H1 (cell line): ENCODE measurements at regions not wholly inside any gene's neighbourhood (a gene's known extent, or its start where the extent isn't known, plus 50 kb on each side); places are given as distances from the start of the nearest gene placed in this dataset.

Experiments used
- CTCF ChIA-PET: fragments of 300-600 bp; sonication (Branson Sonifier 250); formaldehyde crosslinking; loops from one replicate; lab custom pipeline; 2021; ENCODE audit not compliant: partially characterized antibody; lab: Charles Lee
- POLR2A ChIA-PET: fragments of 300-600 bp; sonication (Branson Sonifier 250); formaldehyde crosslinking; loops from one replicate; lab custom pipeline; 2021; ENCODE audit warnings: inconsistent platforms; ENCODE audit not compliant: partially characterized antibody; lab: Charles Lee
- DNase-seq, 2 experiments: peaks; one replicate each; pipeline versions ENCODE4 v3.0.0 to v3.0.0-alpha.2; 2010 to 2022; ENCODE audit warnings: low spot score in 2 of 2, low read depth in 1 of 2, mixed read lengths in 1 of 2
- FAIRE-seq: peaks from 2 replicates; lab custom pipeline; 2011; peaks lifted over from hg19 to GRCh38; lab: Jason Lieb, UNC
- H2AFZ ChIP-seq: 2 replicates; pipeline ENCODE4 v1.8.1; 2012; ENCODE audit warnings: low read length, inconsistent platforms
- H2AK5ac ChIP-seq: 2 replicates; pipeline ENCODE4 v1.6.1; 2013; ENCODE audit warnings: low read depth, low read length
- H2BK120ac ChIP-seq: replicated peaks from 2 replicates; pipeline ENCODE3; 2013; ENCODE audit warnings: low read depth, low read length, inconsistent platforms
- H2BK12ac ChIP-seq: 2 replicates; pipeline ENCODE4 v1.6.1; 2013; ENCODE audit warnings: low read depth, low read length
- H2BK15ac ChIP-seq: 2 replicates; pipeline ENCODE4 v1.6.1; 2013; ENCODE audit warnings: low read length
- H2BK20ac ChIP-seq: 2 replicates; pipeline ENCODE4 v1.6.1; 2013; ENCODE audit warnings: low read length
- H2BK5ac ChIP-seq: 2 replicates; pipeline ENCODE4 v1.6.1; 2013; ENCODE audit warnings: low read depth, low read length
- H3K14ac ChIP-seq: 2 replicates; pipeline ENCODE4 v1.6.1; 2013; ENCODE audit warnings: inconsistent platforms; ENCODE audit not compliant: insufficient read length
- H3K18ac ChIP-seq: 2 replicates; pipeline ENCODE4 v1.6.1; 2013; ENCODE audit warnings: low read length; ENCODE audit errors: extremely low read depth
- H3K23ac ChIP-seq: 2 replicates; pipeline ENCODE4 v1.6.1; 2013; ENCODE audit warnings: inconsistent platforms; ENCODE audit not compliant: insufficient read length
- H3K23me2 ChIP-seq: 2 replicates; pipeline ENCODE4 v1.6.1; 2013; ENCODE audit warnings: low read depth, low read length
- H3K27ac ChIP-seq: 2 replicates; pipeline ENCODE4 v1.6.1; 2011; ENCODE audit warnings: low read depth, low read length, inconsistent platforms
- H3K27me3 ChIP-seq, 4 experiments: replicated peaks in 1 of 4; 1 replicate in 1 of 4; 2 replicates in 3 of 4; pipeline versions ENCODE4 v1.6.1 to v1.8.1; 2011 to 2013; ENCODE audit warnings: low read length in 3 of 4, mild to moderate bottlenecking in 3 of 4, inconsistent platforms in 2 of 4, mixed read lengths in 2 of 4, moderate library complexity in 1 of 4; ENCODE audit not compliant: control insufficient read depth in 3 of 4, insufficient read depth in 3 of 4; ENCODE audit errors: extremely low read depth in 1 of 4
- H3K36me3 ChIP-seq, 4 experiments: 2 replicates each; pipeline versions ENCODE4 v1.6.1 to v1.8.1; 2011 to 2013; ENCODE audit warnings: mild to moderate bottlenecking in 4 of 4, low read length in 3 of 4, moderate library complexity in 2 of 4, control low read depth in 1 of 4, inconsistent platforms in 1 of 4; ENCODE audit not compliant: insufficient read depth in 4 of 4, control insufficient read depth in 2 of 4
- H3K4ac ChIP-seq: replicated peaks from 2 replicates; pipeline ENCODE3; 2013; ENCODE audit warnings: low read length, low read depth, mixed read lengths, inconsistent platforms; ENCODE audit not compliant: insufficient read length
- H3K4me1 ChIP-seq, 4 experiments: replicated peaks in 1 of 4; 1 replicate in 1 of 4; 2 replicates in 3 of 4; pipeline versions ENCODE4 v1.6.1 to v1.8.1; 2011 to 2013; ENCODE audit warnings: low read length in 3 of 4, inconsistent platforms in 2 of 4, mixed read lengths in 1 of 4; ENCODE audit not compliant: insufficient read depth in 4 of 4, control insufficient read depth in 3 of 4
- H3K4me2 ChIP-seq, 2 experiments: 2 replicates each; pipeline versions ENCODE4 v1.6.1 to v1.8.1; 2011 to 2013; ENCODE audit warnings: low read depth in 2 of 2, low read length in 2 of 2, control low read depth in 1 of 2, inconsistent platforms in 1 of 2, mild to moderate bottlenecking in 1 of 2; ENCODE audit not compliant: insufficient read depth in 1 of 2
- H3K4me3 ChIP-seq, 4 experiments: fragments of 200-600, 300-600 bp in 1 of 4; sonication (generic), shearing (Covaris generic), sonication (Bioruptor Twin) in 1 of 4; 2 replicates each; pipeline versions ENCODE4 v1.5.1 to v1.8.1; 2011 to 2016; ENCODE audit warnings: low read length in 4 of 4, low read depth in 3 of 4, control low read depth in 2 of 4, inconsistent platforms in 2 of 4, mild to moderate bottlenecking in 2 of 4, mixed read lengths in 1 of 4, moderate library complexity in 1 of 4; ENCODE audit not compliant: insufficient read depth in 2 of 4; ENCODE audit errors: extremely low read depth in 1 of 4
- H3K56ac ChIP-seq: replicated peaks from 2 replicates; pipeline ENCODE3; 2013; ENCODE audit warnings: low read depth, mild to moderate bottlenecking, mixed read lengths, low read length, inconsistent platforms; ENCODE audit not compliant: insufficient read length
- H3K79me1 ChIP-seq: 2 replicates; pipeline ENCODE4 v1.6.1; 2013; ENCODE audit warnings: low read depth, low read length, control low read depth
- H3K79me2 ChIP-seq, 2 experiments: 2 replicates each; pipeline versions ENCODE4 v1.6.1 to v1.8.1; 2012 to 2013; ENCODE audit warnings: low read length in 2 of 2, mild to moderate bottlenecking in 2 of 2, inconsistent platforms in 1 of 2; ENCODE audit not compliant: insufficient read depth in 2 of 2, control insufficient read depth in 1 of 2
- H3K9ac ChIP-seq, 4 experiments: replicated peaks in 1 of 4; 1 replicate in 1 of 4; 2 replicates in 3 of 4; pipeline versions ENCODE4 v1.6.1 to v1.8.1; 2011 to 2013; ENCODE audit warnings: low read depth in 3 of 4, low read length in 3 of 4, control low read depth in 2 of 4, mild to moderate bottlenecking in 2 of 4, moderate library complexity in 2 of 4, inconsistent platforms in 1 of 4; ENCODE audit errors: extremely low read depth in 1 of 4
- H3K9me3 ChIP-seq, 2 experiments: 2 replicates each; pipeline versions ENCODE4 v1.6.1 to v1.8.1; 2012 to 2013; ENCODE audit warnings: mild to moderate bottlenecking in 2 of 2, moderate library complexity in 2 of 2, control low read depth in 1 of 2, inconsistent platforms in 1 of 2, low read depth in 1 of 2, low read length in 1 of 2, mixed read lengths in 1 of 2; ENCODE audit not compliant: insufficient read depth in 2 of 2
- H4K20me1 ChIP-seq, 2 experiments: replicated peaks in 1 of 2; 2 replicates each; pipeline versions ENCODE3 to v1.8.1; 2011 to 2013; ENCODE audit warnings: inconsistent platforms in 2 of 2, low read length in 2 of 2, mild to moderate bottlenecking in 1 of 2; ENCODE audit not compliant: insufficient read depth in 2 of 2, control insufficient read depth in 1 of 2
- H4K5ac ChIP-seq: 2 replicates; pipeline ENCODE4 v1.6.1; 2013; ENCODE audit warnings: low read length, low read depth, mixed read lengths, inconsistent platforms; ENCODE audit not compliant: insufficient read length
- H4K8ac ChIP-seq: 2 replicates; pipeline ENCODE4 v1.8.0; 2013; ENCODE audit warnings: mild to moderate bottlenecking, moderate library complexity, low read length, inconsistent platforms; ENCODE audit not compliant: insufficient read depth; ENCODE audit errors: extremely low read depth
- H4K91ac ChIP-seq: replicated peaks from 2 replicates; pipeline ENCODE3; 2013; ENCODE audit warnings: low read length, mixed read lengths, inconsistent platforms; ENCODE audit not compliant: insufficient read length
- BACH1 ChIP-seq: IDR thresholded peaks from 2 replicates; pipeline ENCODE4 v1.6.1; 2012; ENCODE audit warnings: low read length, improper control_type of control experiment
- BRCA1 ChIP-seq: IDR thresholded peaks from 2 replicates; pipeline ENCODE4 v1.6.1; 2012; ENCODE audit warnings: low read depth, low read length, improper control_type of control experiment
- CBX5 ChIP-seq: fragments of 300-800, 300-1000 bp; sonication (generic); IDR thresholded peaks from 2 replicates; pipeline ENCODE4 v1.7.1; 2016; ENCODE audit warnings: antibody characterized with exemption, low read length, low read depth
- CEBPB ChIP-seq: IDR thresholded peaks from 2 replicates; pipeline ENCODE4 v1.6.1; 2012; ENCODE audit warnings: low read depth, low read length
- EGR1 ChIP-seq: IDR thresholded peaks from 2 replicates; pipeline ENCODE4 v1.6.1; 2011; ENCODE audit warnings: low read depth, low read length, borderline replicate concordance
- EP300 ChIP-seq, 2 experiments: IDR thresholded peaks; 1 replicate in 1 of 2; 2 replicates in 1 of 2; pipeline ENCODE4 v1.6.1; 2011 to 2012; ENCODE audit warnings: low read depth in 2 of 2, low read length in 2 of 2, mild to moderate bottlenecking in 2 of 2, borderline replicate concordance in 1 of 2, inconsistent platforms in 1 of 2, moderate library complexity in 1 of 2
- FOSL1 ChIP-seq: IDR thresholded peaks from 2 replicates; pipeline ENCODE4 v1.6.1; 2011; ENCODE audit warnings: mild to moderate bottlenecking, low read depth, low read length, moderate library complexity; ENCODE audit not compliant: insufficient read depth
- GABPA ChIP-seq: IDR thresholded peaks from 2 replicates; pipeline ENCODE4 v1.6.1; 2011; ENCODE audit warnings: mild to moderate bottlenecking, low read length, moderate library complexity, borderline replicate concordance; ENCODE audit not compliant: insufficient read depth
- JUND ChIP-seq: IDR thresholded peaks from 2 replicates; pipeline ENCODE4 v1.6.1; 2011; ENCODE audit warnings: mild to moderate bottlenecking, improper control_type of control experiment, low read length
- SIRT6 ChIP-seq: IDR thresholded peaks from one replicate; pipeline ENCODE4 v1.7.1; 2012; ENCODE audit warnings: low read length, inconsistent platforms
- SIX5 ChIP-seq: IDR thresholded peaks from 2 replicates; pipeline ENCODE4 v1.6.1; 2011; ENCODE audit warnings: mild to moderate bottlenecking, low read depth, low read length
- SP1 ChIP-seq: IDR thresholded peaks from 2 replicates; pipeline ENCODE4 v1.6.1; 2011; ENCODE audit warnings: low read depth, low read length
- SP2 ChIP-seq: IDR thresholded peaks from 2 replicates; pipeline ENCODE4 v1.6.1; 2012; ENCODE audit warnings: mild to moderate bottlenecking, low read length, inconsistent platforms
- SP4 ChIP-seq: IDR thresholded peaks from 2 replicates; pipeline ENCODE4 v1.6.1; 2012; ENCODE audit warnings: low read length, inconsistent platforms
- YY1 ChIP-seq: IDR thresholded peaks from 2 replicates; pipeline ENCODE4 v1.6.1; 2011; ENCODE audit warnings: low read depth, mild to moderate bottlenecking, low read length
- WGBS, 2 experiments: shearing (Covaris generic) in 1 of 2; methylation state at CpG; one replicate each; pipeline versions ENCODE4 v1.1.6 to v1.1.7; 2013 to 2015; ENCODE audit warnings: low lambda C conversion rate in 2 of 2, mixed read lengths in 2 of 2, inconsistent platforms in 1 of 2, low coverage in 1 of 2, missing lambda C conversion rate in 1 of 2; ENCODE audit not compliant: insufficient replicate concordance in 2 of 2, insufficient coverage in 1 of 2, insufficient read length in 1 of 2; ENCODE audit errors: extremely low coverage in 1 of 2, missing lambda C conversion rate in 1 of 2; 5-methylcytosine and 5-hydroxymethylcytosine counted together
- TF ChIP-seq, protein P1 (sequence below): IDR thresholded peaks from 2 replicates; pipeline ENCODE4 v1.6.1; 2011; ENCODE audit warnings: low read depth, mild to moderate bottlenecking, low read length; ENCODE audit not compliant: insufficient read depth

DNA sequence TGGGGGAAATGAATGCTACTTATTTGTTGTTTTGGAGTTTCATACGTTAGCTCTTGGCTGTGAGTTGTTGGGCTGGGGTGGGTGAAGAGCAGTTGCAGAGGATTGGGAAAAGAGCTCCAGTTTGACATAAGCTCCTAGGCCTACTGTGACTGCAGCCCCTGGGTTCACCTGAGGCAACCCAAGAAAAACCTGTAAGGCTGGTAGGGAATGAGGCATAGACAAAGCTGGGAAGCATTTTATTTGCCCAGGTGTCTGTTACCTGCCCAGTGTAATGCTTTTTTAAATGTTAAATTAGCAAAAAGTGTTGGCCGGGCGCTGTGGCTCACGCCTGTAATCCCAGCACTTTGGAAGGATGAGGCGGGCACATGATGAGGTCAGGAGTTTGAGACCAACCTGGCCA lies 160.0 kb downstream of the FHIP1A start:
- TF ChIP-seq FOSL1 (no peak), CEBPB (no peak), JUND (no peak), SIRT6 (no peak), SIX5 (no peak), SP1 (no peak), SP2 (no peak), BACH1 (no peak), CBX5 (no peak), EP300 (IDR thresholded peaks at IDR 0.05; ENCODE audit: borderline replicate concordance in 1 of 2, low read depth in 2 of 2, low read length in 2 of 2) (no peak), EGR1 (no peak), GABPA (no peak), SP4 (no peak), BRCA1 (no peak), YY1 (no peak)
- TF ChIP-seq, protein P1, sequence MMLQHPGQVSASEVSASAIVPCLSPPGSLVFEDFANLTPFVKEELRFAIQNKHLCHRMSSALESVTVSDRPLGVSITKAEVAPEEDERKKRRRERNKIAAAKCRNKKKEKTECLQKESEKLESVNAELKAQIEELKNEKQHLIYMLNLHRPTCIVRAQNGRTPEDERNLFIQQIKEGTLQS: no peak
- H4K8ac ChIP-seq: no peak overlapping the region
- no peak overlapping the region for H3K4ac ChIP-seq
- no peak overlapping the region for H3K56ac ChIP-seq
- H3K14ac ChIP-seq: no peak overlapping the region
- FAIRE-seq (no peak), DNase-seq (no peak)
- CTCF ChIA-PET: interaction anchor here (1.1 to 1.2 kb wide), 3 partner anchors 18 to 454 kb away, joined by 3 to 4 read pairs (median 4); no protein-coding TSS in a partner anchor
- H2BK12ac ChIP-seq: no peak overlapping the region
- no peak overlapping the region for H3K4me2 ChIP-seq
- H3K18ac ChIP-seq: no peak overlapping the region
- 0 out of 2 replicates have a peak, but pooled peaks cover 3% of the 10 kb centered on the region for H3K79me1 ChIP-seq
- H3K9ac ChIP-seq: no peak overlapping the region
- no peak overlapping the region for H4K91ac ChIP-seq
- no peaks in the 10 kb centered on the region for H3K9me3 ChIP-seq
- H2BK5ac ChIP-seq: no peak overlapping the region
- H3K27ac ChIP-seq: no peak overlapping the region
- no peaks in the 10 kb centered on the region; the same call in 1 of the 2 replicates for H3K23me2 ChIP-seq
- 97% methylated on average over 5 of the region's 5 CpGs; no CpG with 5 or more reads in 1 of the 2 experiments for WGBS, 2 experiments
- no peaks in the 10 kb centered on the region for H3K27me3 ChIP-seq
- H2BK20ac ChIP-seq: no peak overlapping the region
- no peaks in the 10 kb centered on the region for H4K20me1 ChIP-seq
- H2AFZ ChIP-seq: no peak overlapping the region
- H3K36me3 ChIP-seq: no peaks in the 10 kb centered on the region
- POLR2A ChIA-PET: no interaction called here
- H4K5ac ChIP-seq: no peak overlapping the region
- no peak overlapping the region for H2BK15ac ChIP-seq
- no peak overlapping the region for H3K4me3 ChIP-seq
- peaks cover 0 to under 1% of the 10 kb centered on the region in 2 experiments; a peak in 2 of 4 replicates for H3K79me2 ChIP-seq
- no peak overlapping the region for H2AK5ac ChIP-seq
- H3K23ac ChIP-seq: no peak overlapping the region
- H3K4me1 ChIP-seq: peaks cover 0 to 3% (median 0%) of the 10 kb centered on the region in 4 experiments; a peak in 1 of 7 replicates
- H2BK120ac ChIP-seq: no peak overlapping the region
